IMR-90 (cell line): ENCODE measurements at regions not wholly inside any gene's neighbourhood (a gene's known extent, or its start where the extent isn't known, plus 50 kb on each side); places are given as distances from the start of the nearest gene placed in this dataset.

Source experiments
- ATAC-seq: fragments of 200-7000 bp; cut with Tn5 transposase; 2 replicates; pipeline ENCODE4 v1.9.1; 2020; ENCODE audit warnings: low read depth, mild to moderate bottlenecking, moderate library complexity
- BruUV-seq: library from RNA; stranded (reverse); fragments of 400-500 nt; replicated peaks from 2 replicates; lab custom pipeline; 2021; lab: Mats Ljungman, UMichigan
- CTCF ChIA-PET: fragments of 300-600 bp; formaldehyde crosslinking; extraction: SDS; loops from one replicate; lab custom pipeline; 2021; ENCODE audit warnings: antibody characterized with exemption; lab: Yijun Ruan, JAX
- POLR2A ChIA-PET: fragments of 300-600 bp; sonication (Branson Sonifier 250); formaldehyde crosslinking; loops from one replicate; lab custom pipeline; 2022; ENCODE audit warnings: antibody characterized with exemption; ENCODE audit not compliant: unreplicated experiment; lab: Charles Lee
- DNase-seq: peaks from one replicate; pipeline ENCODE4 v3.0.0; 2013
- H2AFZ ChIP-seq: replicated peaks from 2 replicates; pipeline ENCODE3; 2013; ENCODE audit warnings: low read length, mild to moderate bottlenecking; ENCODE audit not compliant: poor library complexity
- H2AK5ac ChIP-seq: 2 replicates; pipeline ENCODE4 v1.6.1; 2013; ENCODE audit warnings: low read depth, low read length, inconsistent platforms
- H2AK9ac ChIP-seq: replicated peaks from 2 replicates; pipeline ENCODE3; 2013; ENCODE audit warnings: mild to moderate bottlenecking, low read depth, low read length, moderate library complexity; ENCODE audit not compliant: poor library complexity
- H2BK120ac ChIP-seq: 2 replicates; pipeline ENCODE4 v1.6.1; 2013; ENCODE audit warnings: low read depth, low read length, inconsistent platforms
- H2BK15ac ChIP-seq: 3 replicates; pipeline ENCODE4 v1.6.1; 2013; ENCODE audit warnings: low read depth, low read length, inconsistent platforms
- H2BK20ac ChIP-seq: 2 replicates; pipeline ENCODE4 v1.6.1; 2013; ENCODE audit warnings: low read depth, mild to moderate bottlenecking, inconsistent platforms, low read length, moderate library complexity
- H2BK5ac ChIP-seq: 2 replicates; pipeline ENCODE4 v1.6.1; 2013; ENCODE audit warnings: mild to moderate bottlenecking, low read depth, low read length, inconsistent platforms; ENCODE audit not compliant: poor library complexity, severe bottlenecking
- H3K14ac ChIP-seq: replicated peaks from 2 replicates; pipeline ENCODE4 v1.6.1; 2013; ENCODE audit warnings: low read depth, low read length, inconsistent platforms
- H3K18ac ChIP-seq: 2 replicates; pipeline ENCODE4 v1.6.1; 2013; ENCODE audit warnings: low read depth, low read length, control low read depth
- H3K23ac ChIP-seq: 2 replicates; pipeline ENCODE4 v1.6.1; 2013; ENCODE audit warnings: low read depth, low read length, inconsistent platforms
- H3K27ac ChIP-seq: 2 replicates; pipeline ENCODE4 v1.5.1; 2013; ENCODE audit warnings: mild to moderate bottlenecking, control low read depth, low read length; ENCODE audit not compliant: insufficient read depth
- H3K27me3 ChIP-seq: 2 replicates; pipeline ENCODE4 v1.6.1; 2013; ENCODE audit warnings: low read length; ENCODE audit not compliant: control insufficient read depth, insufficient read depth
- H3K36me3 ChIP-seq: 2 replicates; pipeline ENCODE4 v1.6.1; 2013; ENCODE audit warnings: low read length, mixed read lengths; ENCODE audit not compliant: control insufficient read depth, insufficient read depth
- H3K4ac ChIP-seq: 2 replicates; pipeline ENCODE4 v1.6.1; 2013; ENCODE audit warnings: low read depth, low read length, inconsistent platforms
- H3K4me1 ChIP-seq: 2 replicates; pipeline ENCODE4 v1.6.1; 2013; ENCODE audit warnings: low read length, mixed read lengths; ENCODE audit not compliant: control insufficient read depth, insufficient read depth
- H3K4me2 ChIP-seq: 2 replicates; pipeline ENCODE4 v1.6.1; 2013; ENCODE audit warnings: low read depth, mild to moderate bottlenecking, control low read depth, low read length, moderate library complexity
- H3K4me3 ChIP-seq: 2 replicates; pipeline ENCODE4 v1.5.1; 2013; ENCODE audit warnings: low read depth, mild to moderate bottlenecking, control low read depth, low read length, moderate library complexity; ENCODE audit not compliant: insufficient read depth
- H3K56ac ChIP-seq: 2 replicates; pipeline ENCODE4 v1.6.1; 2013; ENCODE audit warnings: low read length, inconsistent platforms; ENCODE audit not compliant: insufficient read depth; ENCODE audit errors: extremely low read depth
- H3K79me1 ChIP-seq, 2 experiments: 2 replicates each; pipeline ENCODE4 v1.6.1; 2013; ENCODE audit warnings: low read length in 2 of 2, inconsistent platforms in 1 of 2, low read depth in 1 of 2
- H3K9ac ChIP-seq: 2 replicates; pipeline ENCODE4 v1.6.1; 2013; ENCODE audit warnings: low read depth, low read length, control low read depth
- H3K9me1 ChIP-seq: 2 replicates; pipeline ENCODE4 v1.6.1; 2013; ENCODE audit warnings: low read length, inconsistent platforms; ENCODE audit not compliant: insufficient read depth
- H3K9me3 ChIP-seq: 2 replicates; pipeline ENCODE4 v1.6.1; 2013; ENCODE audit warnings: low read length; ENCODE audit not compliant: control insufficient read depth, insufficient read depth
- H4K20me1 ChIP-seq: 2 replicates; pipeline ENCODE4 v1.6.1; 2013; ENCODE audit warnings: low read length, inconsistent platforms; ENCODE audit not compliant: insufficient read depth
- H4K5ac ChIP-seq: 2 replicates; pipeline ENCODE4 v1.6.1; 2013; ENCODE audit warnings: mild to moderate bottlenecking, low read depth, low read length, control low read depth
- H4K8ac ChIP-seq, 2 experiments: 2 replicates each; pipeline ENCODE4 v1.6.1; 2013; ENCODE audit warnings: low read depth in 2 of 2, low read length in 2 of 2, control low read depth in 1 of 2, inconsistent platforms in 1 of 2
- H4K91ac ChIP-seq: 2 replicates; pipeline ENCODE4 v1.6.1; 2013; ENCODE audit warnings: low read depth, low read length, inconsistent platforms; ENCODE audit not compliant: insufficient read depth
- BHLHE40 ChIP-seq: fragments of 150-350 bp; IDR thresholded peaks from 2 replicates; pipeline ENCODE4 v1.6.1; 2016; ENCODE audit warnings: mild to moderate bottlenecking, low read depth, low read length
- MAFK ChIP-seq: IDR thresholded peaks from 2 replicates; pipeline ENCODE4 v1.6.1; 2012; ENCODE audit warnings: low read depth, low read length, improper control_type of control experiment
- MAZ ChIP-seq: IDR thresholded peaks from 2 replicates; pipeline ENCODE4 v1.6.1; 2012; ENCODE audit warnings: low read depth, mild to moderate bottlenecking, low read length, improper control_type of control experiment, moderate library complexity, borderline replicate concordance
- NFE2L2 ChIP-seq: fragments of 150-350 bp; IDR thresholded peaks from 2 replicates; pipeline ENCODE4 v1.6.1; 2016; ENCODE audit warnings: low read depth, mild to moderate bottlenecking, low read length
- dilution Hi-C: fragments of 300-500 bp; cut with HindIII; formaldehyde crosslinking; loops from one replicate; pipeline ENCODE4 v1.14.3; 2018; ENCODE audit warnings: low sequenced_read_pairs; ENCODE audit not compliant: unreplicated experiment
- in situ Hi-C: fragments of 300-500 bp; cut with MboI; formaldehyde crosslinking; loops from 3 replicates; pipeline ENCODE4 v1.14.3; 2019; ENCODE audit warnings: low sequenced_read_pairs, inconsistent platforms, mixed read lengths
- intact Hi-C: fragments of 100-400 bp; cut with micrococcal nuclease; formaldehyde crosslinking; loops from 2 replicates; pipeline ENCODE4 v1.10.0; 2022

DNA sequence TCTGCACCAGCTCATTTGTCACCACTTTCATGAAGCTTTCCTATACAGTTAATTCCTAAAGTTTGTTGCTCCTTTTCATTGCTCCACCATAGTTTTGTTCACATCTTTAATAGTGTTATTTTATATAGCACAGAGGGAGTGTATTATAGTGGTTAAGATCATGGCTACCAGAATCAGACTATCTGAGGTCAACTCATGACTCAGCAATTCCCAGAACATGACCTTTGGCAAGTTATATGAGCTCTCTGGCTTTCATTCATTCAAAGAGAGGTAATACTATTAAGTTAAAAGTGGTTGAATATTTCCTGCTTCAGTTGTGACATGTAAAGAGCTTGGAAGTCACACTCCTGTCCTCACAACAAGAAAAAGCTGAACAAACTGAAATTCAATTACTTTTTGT, 1073.5 kb downstream of the NAALADL2 start:
- H4K20me1 ChIP-seq: no peaks in the 10 kb centered on the region
- no peak overlapping the region for H3K4ac ChIP-seq
- H3K18ac ChIP-seq: no peak overlapping the region
- TF ChIP-seq MAFK (peak; percentile 85), BHLHE40 (no peak), MAZ (no peak), NFE2L2 (peak; percentile 88)
- no peak overlapping the region for H4K5ac ChIP-seq
- H3K27me3 ChIP-seq: no peaks in the 10 kb centered on the region
- no peak overlapping the region for H3K27ac ChIP-seq
- H3K4me1 ChIP-seq: no peaks in the 10 kb centered on the region
- H2BK120ac ChIP-seq: no peak overlapping the region
- in situ Hi-C loops (no loop called here), intact Hi-C loops (no loop called here), dilution Hi-C loops (no loop called here)
- peaks cover 2% of the 10 kb centered on the region; the same call in 1 of the 2 replicates for H3K9me3 ChIP-seq
- no peak overlapping the region for H3K56ac ChIP-seq
- ChIA-PET POLR2A (no interaction called here), CTCF (interaction anchor here (0.6 kb wide), 1 partner anchor 292 kb away, joined by 3 read pairs; no protein-coding TSS in a partner anchor)
- H2BK5ac ChIP-seq: no peak overlapping the region
- H3K9me1 ChIP-seq: no peaks in the 10 kb centered on the region
- H3K36me3 ChIP-seq: no peaks in the 10 kb centered on the region
- no peak overlapping the region for H3K23ac ChIP-seq
- H3K4me2 ChIP-seq: no peak overlapping the region
- H2BK15ac ChIP-seq: no peak overlapping the region
- no peak; the same call in 1 of the 2 replicates for ATAC-seq
- BruUV-seq: no TSS peak
- peak; percentile 6 for DNase-seq
- no peak overlapping the region for H3K9ac ChIP-seq
- no peak overlapping the region for H2BK20ac ChIP-seq
- H3K14ac ChIP-seq: no peak overlapping the region
- no peak overlapping the region for H4K91ac ChIP-seq
- H2AK9ac ChIP-seq: no peak overlapping the region
- no peak overlapping the region for H2AFZ ChIP-seq
- H3K4me3 ChIP-seq: no peak overlapping the region
- H3K79me1 ChIP-seq: no peaks in the 10 kb centered on the region
- H4K8ac ChIP-seq: no peak overlapping the region
- H2AK5ac ChIP-seq: no peak overlapping the region
